HL-60 (cell line): ENCODE measurements at regions not wholly inside any gene's neighbourhood (a gene's known extent, or its start where the extent isn't known, plus 50 kb on each side); places are given as distances from the start of the nearest gene placed in this dataset.

Experiments
- DNase-seq, 2 experiments: peaks; one replicate each; pipeline ENCODE4 v3.0.0-alpha.2; 2010 to 2020; ENCODE audit warnings: low read depth in 1 of 2, low spot score in 1 of 2
- H3K27ac ChIP-seq: fragments of 250-450 bp; sonication (Bioruptor Pico); replicated peaks from 2 replicates; pipeline ENCODE4 v1.5.1; 2020; ENCODE audit warnings: mild to moderate bottlenecking, moderate library complexity
- H3K27me3 ChIP-seq: fragments of 250-450 bp; sonication (Bioruptor Pico); 2 replicates; pipeline ENCODE4 v1.5.1; 2021; ENCODE audit warnings: mild to moderate bottlenecking, moderate library complexity; ENCODE audit not compliant: insufficient read depth, poor library complexity, severe bottlenecking
- H3K4me3 ChIP-seq: replicated peaks from 2 replicates; pipeline ENCODE4 v1.5.1; 2011; ENCODE audit warnings: mild to moderate bottlenecking, control low read depth, low read length; ENCODE audit not compliant: insufficient read depth
- GABPA ChIP-seq: IDR thresholded peaks from 2 replicates; pipeline ENCODE4 v1.6.1; 2012; ENCODE audit warnings: low read depth
- POLR2AphosphoS5 ChIP-seq: IDR thresholded peaks from 2 replicates; pipeline ENCODE4 v1.6.1; 2012; ENCODE audit warnings: low read depth
- SPI1 ChIP-seq: IDR thresholded peaks from 2 replicates; pipeline ENCODE4 v1.6.1; 2012; ENCODE audit warnings: low read depth, mild to moderate bottlenecking, borderline replicate concordance
- TF ChIP-seq, protein P1 (sequence below): IDR thresholded peaks from 2 replicates; pipeline ENCODE4 v1.6.1; 2012; ENCODE audit warnings: low read depth; ENCODE audit not compliant: insufficient replicate concordance
- TF ChIP-seq, protein P2 (sequence below): IDR thresholded peaks from one replicate; pipeline ENCODE4 v1.5.1; 2011; ENCODE audit warnings: low read length, control low read depth, inconsistent platforms; ENCODE audit not compliant: insufficient read depth

DNA sequence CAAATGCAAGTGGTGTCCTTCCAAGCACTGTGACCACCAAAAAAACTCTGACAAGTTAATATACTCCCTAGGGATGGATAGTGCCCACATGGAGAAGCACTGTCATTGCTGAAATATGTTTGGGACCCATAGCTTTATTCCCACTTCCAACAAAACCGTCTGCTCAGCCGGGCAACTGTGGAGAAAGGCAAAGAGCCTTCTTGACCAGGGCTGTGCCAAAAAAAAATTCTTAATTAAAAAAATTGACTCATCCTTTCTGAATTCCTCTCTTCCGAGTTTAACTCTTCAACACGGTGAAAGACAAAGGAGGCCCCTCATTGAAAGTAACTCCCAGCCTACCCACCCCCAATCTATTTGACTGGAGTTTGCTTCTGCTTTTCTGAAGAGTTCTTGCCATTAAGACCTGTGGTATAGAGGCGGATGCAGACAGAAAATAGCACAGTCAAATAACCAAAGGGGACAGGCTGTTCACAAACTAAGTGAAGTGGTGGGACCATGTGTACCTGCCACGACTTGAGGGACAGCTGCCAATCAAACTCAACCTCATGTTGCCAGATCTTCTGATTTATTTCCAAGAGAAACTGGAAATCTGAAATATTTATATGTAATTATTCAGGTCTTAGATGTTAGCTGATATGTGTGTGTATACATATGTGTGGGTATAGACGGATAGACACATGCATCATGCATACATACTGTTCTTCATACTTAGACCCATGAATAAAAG, 135.4 kb upstream of the PFN2 start:
- no peak for DNase-seq
- Histone ChIP-seq H3K27me3 (no peaks in the 10 kb centered on the region), H3K4me3 (no peak overlapping the region), H3K27ac (no peak overlapping the region)
- TF ChIP-seq SPI1 (no peak), POLR2AphosphoS5 (no peak)
- TF ChIP-seq, protein P1, sequence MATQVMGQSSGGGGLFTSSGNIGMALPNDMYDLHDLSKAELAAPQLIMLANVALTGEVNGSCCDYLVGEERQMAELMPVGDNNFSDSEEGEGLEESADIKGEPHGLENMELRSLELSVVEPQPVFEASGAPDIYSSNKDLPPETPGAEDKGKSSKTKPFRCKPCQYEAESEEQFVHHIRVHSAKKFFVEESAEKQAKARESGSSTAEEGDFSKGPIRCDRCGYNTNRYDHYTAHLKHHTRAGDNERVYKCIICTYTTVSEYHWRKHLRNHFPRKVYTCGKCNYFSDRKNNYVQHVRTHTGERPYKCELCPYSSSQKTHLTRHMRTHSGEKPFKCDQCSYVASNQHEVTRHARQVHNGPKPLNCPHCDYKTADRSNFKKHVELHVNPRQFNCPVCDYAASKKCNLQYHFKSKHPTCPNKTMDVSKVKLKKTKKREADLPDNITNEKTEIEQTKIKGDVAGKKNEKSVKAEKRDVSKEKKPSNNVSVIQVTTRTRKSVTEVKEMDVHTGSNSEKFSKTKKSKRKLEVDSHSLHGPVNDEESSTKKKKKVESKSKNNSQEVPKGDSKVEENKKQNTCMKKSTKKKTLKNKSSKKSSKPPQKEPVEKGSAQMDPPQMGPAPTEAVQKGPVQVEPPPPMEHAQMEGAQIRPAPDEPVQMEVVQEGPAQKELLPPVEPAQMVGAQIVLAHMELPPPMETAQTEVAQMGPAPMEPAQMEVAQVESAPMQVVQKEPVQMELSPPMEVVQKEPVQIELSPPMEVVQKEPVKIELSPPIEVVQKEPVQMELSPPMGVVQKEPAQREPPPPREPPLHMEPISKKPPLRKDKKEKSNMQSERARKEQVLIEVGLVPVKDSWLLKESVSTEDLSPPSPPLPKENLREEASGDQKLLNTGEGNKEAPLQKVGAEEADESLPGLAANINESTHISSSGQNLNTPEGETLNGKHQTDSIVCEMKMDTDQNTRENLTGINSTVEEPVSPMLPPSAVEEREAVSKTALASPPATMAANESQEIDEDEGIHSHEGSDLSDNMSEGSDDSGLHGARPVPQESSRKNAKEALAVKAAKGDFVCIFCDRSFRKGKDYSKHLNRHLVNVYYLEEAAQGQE = no peak

DNA sequence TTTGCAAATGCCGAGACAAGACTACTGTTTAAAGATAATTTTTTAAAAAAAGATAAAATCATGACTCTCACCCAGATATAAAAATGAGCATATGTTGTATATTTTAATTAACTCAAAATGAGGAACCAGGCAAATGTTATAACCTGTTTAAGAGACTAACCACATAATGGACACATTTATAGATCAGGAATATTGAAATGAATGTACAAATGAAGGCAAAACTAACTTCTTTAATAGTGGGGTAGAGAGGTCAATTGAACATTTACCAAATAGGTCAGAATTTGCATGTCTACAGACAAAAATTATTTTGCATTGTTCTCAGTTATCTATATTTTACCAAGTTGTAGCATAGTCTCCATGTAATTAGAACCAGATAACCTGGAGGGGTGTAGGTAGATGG, 134.3 kb upstream of the PFN2 start:
- no peak for DNase-seq
- Histone ChIP-seq H3K27me3 (no peaks in the 10 kb centered on the region), H3K4me3 (no peak overlapping the region), H3K27ac (no peak overlapping the region)
- TF ChIP-seq, protein P2, sequence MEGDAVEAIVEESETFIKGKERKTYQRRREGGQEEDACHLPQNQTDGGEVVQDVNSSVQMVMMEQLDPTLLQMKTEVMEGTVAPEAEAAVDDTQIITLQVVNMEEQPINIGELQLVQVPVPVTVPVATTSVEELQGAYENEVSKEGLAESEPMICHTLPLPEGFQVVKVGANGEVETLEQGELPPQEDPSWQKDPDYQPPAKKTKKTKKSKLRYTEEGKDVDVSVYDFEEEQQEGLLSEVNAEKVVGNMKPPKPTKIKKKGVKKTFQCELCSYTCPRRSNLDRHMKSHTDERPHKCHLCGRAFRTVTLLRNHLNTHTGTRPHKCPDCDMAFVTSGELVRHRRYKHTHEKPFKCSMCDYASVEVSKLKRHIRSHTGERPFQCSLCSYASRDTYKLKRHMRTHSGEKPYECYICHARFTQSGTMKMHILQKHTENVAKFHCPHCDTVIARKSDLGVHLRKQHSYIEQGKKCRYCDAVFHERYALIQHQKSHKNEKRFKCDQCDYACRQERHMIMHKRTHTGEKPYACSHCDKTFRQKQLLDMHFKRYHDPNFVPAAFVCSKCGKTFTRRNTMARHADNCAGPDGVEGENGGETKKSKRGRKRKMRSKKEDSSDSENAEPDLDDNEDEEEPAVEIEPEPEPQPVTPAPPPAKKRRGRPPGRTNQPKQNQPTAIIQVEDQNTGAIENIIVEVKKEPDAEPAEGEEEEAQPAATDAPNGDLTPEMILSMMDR = no peak
- TF ChIP-seq POLR2AphosphoS5 (no peak), GABPA (no peak), SPI1 (no peak)
- TF ChIP-seq, protein P1 = no peak

DNA sequence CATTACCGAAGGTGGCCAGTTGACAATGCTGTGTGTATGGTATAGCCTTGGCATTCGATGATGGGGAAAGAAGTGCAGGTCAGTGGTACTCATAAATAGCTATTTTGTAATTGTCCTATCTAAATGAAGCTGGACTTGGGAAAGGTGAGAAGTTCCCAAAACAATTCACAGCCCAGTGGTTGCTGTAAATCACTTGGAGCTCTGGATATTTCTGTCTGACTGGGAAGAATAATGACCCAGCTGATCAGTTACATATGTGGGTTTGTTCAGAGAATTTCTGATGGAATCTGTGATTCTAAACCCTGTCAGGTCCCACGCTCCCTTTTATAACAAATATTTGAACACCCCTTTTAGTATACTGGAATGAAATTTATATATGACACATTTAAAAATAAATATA, 133.9 kb upstream of the PFN2 start:
- Histone ChIP-seq H3K27me3 (no peaks in the 10 kb centered on the region), H3K4me3 (no peak overlapping the region), H3K27ac (no peak overlapping the region)
- no peak for TF ChIP-seq GABPA
- TF ChIP-seq, protein P2 = no peak
- TF ChIP-seq POLR2AphosphoS5 = no peak
- no peak for TF ChIP-seq SPI1
- TF ChIP-seq, protein P1 = no peak
- DNase-seq = no peak
